ENCODE measurements at regions not wholly inside any gene's neighbourhood (a gene's known extent, or its start where the extent isn't known, plus 50 kb on each side); places are given as distances from the start of the nearest gene placed in this dataset.

GRCh38 chr2:94602466-94602865, 268.8 kb upstream of the TEKT4 start:
- no peak for TF ChIP-seq CTCF (IDR thresholded peaks at IDR 0.05)
- TF ChIP-seq POLR2A (IDR thresholded peaks at IDR 0.05), result no peak

All from upper lobe of left lung (tissue), 4 donors.